Esophagus squamous epithelium (tissue), 5 donors: ENCODE measurements at regions not wholly inside any gene's neighbourhood (a gene's known extent, or its start where the extent isn't known, plus 50 kb on each side); places are given as distances from the start of the nearest gene placed in this dataset.

Experiments
- DNase-seq: peaks from one replicate; lab custom pipeline; 2025; lab: John Stamatoyannopoulos, UW
- H3K27ac ChIP-seq, 4 donors: fragments of 200-600 bp; sonication (generic); one replicate each; pipeline ENCODE4 v1.5.1; 2016 to 2019; ENCODE audit warnings: mild to moderate bottlenecking in 1 of 4
- H3K27me3 ChIP-seq, 4 donors: fragments of 200-600 bp; sonication (generic); 1 replicate in 3 of 4; 2 replicates in 1 of 4; pipeline versions ENCODE4 v1.5.1 to v1.6.0; 2017 to 2021; ENCODE audit warnings: antibody characterized with exemption in 1 of 4
- H3K36me3 ChIP-seq, 3 donors: fragments of 200-600 bp; sonication (generic); one replicate each; pipeline ENCODE4 v1.5.1; 2016 to 2019
- H3K4me1 ChIP-seq, 3 donors: fragments of 200-600 bp; sonication (generic); one replicate each; pipeline ENCODE4 v1.5.1; 2017 to 2019
- H3K4me3 ChIP-seq, 4 donors: fragments of 200-600 bp; sonication (generic); 1 replicate in 3 of 4; 2 replicates in 1 of 4; pipeline ENCODE4 v1.5.1; 2016 to 2019; ENCODE audit warnings: mild to moderate bottlenecking in 2 of 4, moderate library complexity in 1 of 4
- H3K9me3 ChIP-seq, 3 donors: fragments of 200-600 bp; sonication (generic); one replicate each; pipeline ENCODE4 v1.5.1; 2016 to 2019
- CTCF ChIP-seq, 6 experiments: fragments of 450-650 bp in 4 of 6; fragments of 200-600 bp in 2 of 6; sonication (generic) in 2 of 6; IDR thresholded peaks; one replicate each; pipeline ENCODE4 v1.5.1; 2016 to 2019; ENCODE audit warnings: antibody characterized with exemption in 6 of 6, mild to moderate bottlenecking in 4 of 6, moderate library complexity in 4 of 6
- POLR2A ChIP-seq, 4 donors: fragments of 450-650 bp; IDR thresholded peaks; one replicate each; pipeline ENCODE4 v1.6.1; 2017; ENCODE audit warnings: antibody characterized with exemption in 4 of 4, mild to moderate bottlenecking in 4 of 4, moderate library complexity in 3 of 4
- WGBS, 2 donors: methylation state at CpG; one replicate each; pipeline ENCODE4 v1.1.5; 2018; 5-methylcytosine and 5-hydroxymethylcytosine counted together
- intact Hi-C: fragments of 100-400 bp; cut with DNase I; formaldehyde crosslinking; loops from one replicate; pipeline ENCODE4 v1.15.0; 2022
- donor health status: DM: yes; HTN: yes; CAD: no.

GRCh38 chr4:92175250-92175649 lies 128.5 kb upstream of the GRID2 start:
- TF ChIP-seq CTCF (IDR thresholded peaks at IDR 0.05) (no peak), POLR2A (IDR thresholded peaks at IDR 0.05) (no peak)
- intact Hi-C loops = no loop called here
- DNase-seq = no peak
- no peak overlapping the region for H3K27ac ChIP-seq
- no peak overlapping the region for H3K4me3 ChIP-seq
- H3K4me1 ChIP-seq = no peaks in the 10 kb centered on the region
- no peaks in the 10 kb centered on the region for H3K9me3 ChIP-seq
- no peaks in the 10 kb centered on the region for H3K36me3 ChIP-seq
- no peaks in the 10 kb centered on the region for H3K27me3 ChIP-seq
- WGBS, 2 donors = 23 to 53% methylated on average over 1 of the region's 1 CpG

GRCh38 chr4:92182006-92182735 lies 121.6 kb upstream of the GRID2 start:
- Histone ChIP-seq H3K9me3 (peaks cover 0 to 7% (median 4%) of the 10 kb centered on the region in 3 donors), H3K36me3 (no peaks in the 10 kb centered on the region), H3K27ac (no peak overlapping the region), H3K4me1 (peaks cover 0 to 4% (median 0%) of the 10 kb centered on the region in 3 donors), H3K27me3 (no peaks in the 10 kb centered on the region), H3K4me3 (no peak overlapping the region)
- no peak for DNase-seq
- WGBS, 2 donors = 90 to 92% methylated on average over 19 to 22 of the region's 36 CpGs
- no peak for TF ChIP-seq POLR2A (IDR thresholded peaks at IDR 0.05)
- TF ChIP-seq CTCF (IDR thresholded peaks at IDR 0.05) = no peak
- intact Hi-C loops = no loop called here

GRCh38 chr4:92182736-92183407 lies 120.9 kb upstream of the GRID2 start:
- WGBS, 2 donors = 92 to 94% methylated on average over 24 to 27 of the region's 33 CpGs
- no peak for TF ChIP-seq CTCF (IDR thresholded peaks at IDR 0.05)
- TF ChIP-seq POLR2A (IDR thresholded peaks at IDR 0.05) = no peak

GRCh38 chr4:92183825-92184224 lies 119.9 kb upstream of the GRID2 start:
- TF ChIP-seq CTCF (IDR thresholded peaks at IDR 0.05) (no peak), POLR2A (IDR thresholded peaks at IDR 0.05) (no peak)
- intact Hi-C loops = no loop called here
- no peak for DNase-seq
- Histone ChIP-seq H3K36me3 (no peaks in the 10 kb centered on the region), H3K9me3 (peaks cover 0 to 7% (median 4%) of the 10 kb centered on the region in 3 donors), H3K27ac (no peak overlapping the region), H3K4me3 (no peak overlapping the region), H3K27me3 (no peaks in the 10 kb centered on the region), H3K4me1 (peaks cover 0 to 4% (median 0%) of the 10 kb centered on the region in 3 donors)
- WGBS, 2 donors = 86 to 95% methylated on average over 13 of the region's 13 CpGs

More at GRCh38 chr4:92182736-92183407, 120.9 kb upstream of the GRID2 start:
- Histone ChIP-seq H3K36me3 (no peaks in the 10 kb centered on the region), H3K27me3 (no peaks in the 10 kb centered on the region), H3K9me3 (peaks cover 0 to 7% (median 4%) of the 10 kb centered on the region in 3 donors), H3K27ac (no peak overlapping the region), H3K4me3 (no peak overlapping the region), H3K4me1 (peaks cover 0 to 4% (median 0%) of the 10 kb centered on the region in 3 donors)
- DNase-seq = no peak
- intact Hi-C loops = no loop called here

GRCh38 chr4:92184566-92184965 lies 119.2 kb upstream of the GRID2 start:
- Histone ChIP-seq H3K4me3 (no peak overlapping the region), H3K27me3 (no peaks in the 10 kb centered on the region), H3K27ac (no peak overlapping the region), H3K9me3 (peaks cover 0 to 7% (median 4%) of the 10 kb centered on the region in 3 donors), H3K36me3 (no peaks in the 10 kb centered on the region), H3K4me1 (peaks cover 0 to 4% (median 0%) of the 10 kb centered on the region in 3 donors)
- no peak for TF ChIP-seq POLR2A (IDR thresholded peaks at IDR 0.05)
- TF ChIP-seq CTCF (IDR thresholded peaks at IDR 0.05) = no peak
- DNase-seq = no peak
- WGBS, 2 donors = 22 to 33% methylated on average over 2 of the region's 2 CpGs
- intact Hi-C loops = no loop called here
